DOHH2 (cell line): ENCODE measurements at regions not wholly inside any gene's neighbourhood (a gene's known extent, or its start where the extent isn't known, plus 50 kb on each side); places are given as distances from the start of the nearest gene placed in this dataset.

Experiments used
- CTCF ChIP-seq: fragments of 200-600 bp; sonication (generic); IDR thresholded peaks from one replicate; pipeline ENCODE4 v1.5.1; 2014; ENCODE audit warnings: antibody characterized with exemption, mild to moderate bottlenecking, low read depth, low read length; ENCODE audit not compliant: poor library complexity, severe bottlenecking
- EZH2phosphoT487 ChIP-seq: fragments of 200-600 bp; sonication (generic); IDR thresholded peaks from 2 replicates; pipeline ENCODE4 v1.6.1; 2017; ENCODE audit warnings: borderline replicate concordance, mild to moderate bottlenecking, antibody characterized with exemption, low read length, moderate library complexity, mixed read lengths

- no peak for TF ChIP-seq CTCF
- no peak for TF ChIP-seq EZH2phosphoT487
These were observed 190.4 kb downstream of the MIS18A start for GRCh38 chr21:32088471-32088870.
